ENCODE measurements at regions not wholly inside any gene's neighbourhood (a gene's known extent, or its start where the extent isn't known, plus 50 kb on each side); places are given as distances from the start of the nearest gene placed in this dataset.

DNA sequence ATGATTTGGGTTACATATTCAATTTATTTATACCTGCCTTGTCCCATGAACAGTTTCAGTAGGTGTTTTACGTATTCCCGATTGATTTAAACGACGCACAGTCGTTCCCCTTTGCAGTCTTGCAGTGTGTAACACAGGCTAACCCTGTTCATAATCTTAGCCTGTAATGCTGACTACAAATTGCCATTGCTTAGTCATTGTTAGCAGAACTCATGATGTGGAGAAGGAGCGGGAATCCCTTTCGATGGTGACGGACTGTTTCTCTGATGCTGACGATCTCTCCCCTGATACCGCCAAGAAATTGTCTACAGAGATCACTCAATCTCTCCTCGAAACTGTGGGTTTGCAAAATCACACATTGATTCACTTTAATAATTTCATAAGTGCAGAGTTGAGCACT is 93.2 kb downstream of the MRPL36 start:
- H3K4me2 ChIP-seq (ENCODE audit: low read depth, low read length, poor library complexity, severe bottlenecking): no peak overlapping the region
- H3K9me3 ChIP-seq (ENCODE audit: insufficient read depth, low read length): no peaks in the 10 kb centered on the region
- H4K20me1 ChIP-seq (ENCODE audit: low read depth, low read length): no peaks in the 10 kb centered on the region
- no peak overlapping the region for H3K9ac ChIP-seq (ENCODE audit: low read length)
- no peaks in the 10 kb centered on the region for H3K79me2 ChIP-seq (ENCODE audit: insufficient read depth, low read length)
- H3K27me3 ChIP-seq (ENCODE audit: low read length): no peaks in the 10 kb centered on the region
- TF ChIP-seq CTCF (IDR thresholded peaks at IDR 0.05; ENCODE audit: insufficient read depth, low read length, poor library complexity, severe bottlenecking): no peak
- TF ChIP-seq EZH2phosphoT487 (conservative IDR thresholded peaks at IDR 0.05; ENCODE audit: low read length): no peak
- H3K36me3 ChIP-seq (ENCODE audit: low read length): no peaks in the 10 kb centered on the region
- H3K9me2 ChIP-seq (replicated peaks; ENCODE audit: insufficient read depth, low read length): no peaks in the 10 kb centered on the region
- no peaks in the 10 kb centered on the region for H3F3A ChIP-seq (ENCODE audit: insufficient read depth)
- H3K4me3 ChIP-seq (ENCODE audit: insufficient read depth, low read length, poor library complexity, severe bottlenecking): no peak overlapping the region
- no peak overlapping the region for H3K27ac ChIP-seq (ENCODE audit: low read depth, low read length)
- H2AFZ ChIP-seq (ENCODE audit: low read depth, low read length, severe bottlenecking): no peak overlapping the region

DNA sequence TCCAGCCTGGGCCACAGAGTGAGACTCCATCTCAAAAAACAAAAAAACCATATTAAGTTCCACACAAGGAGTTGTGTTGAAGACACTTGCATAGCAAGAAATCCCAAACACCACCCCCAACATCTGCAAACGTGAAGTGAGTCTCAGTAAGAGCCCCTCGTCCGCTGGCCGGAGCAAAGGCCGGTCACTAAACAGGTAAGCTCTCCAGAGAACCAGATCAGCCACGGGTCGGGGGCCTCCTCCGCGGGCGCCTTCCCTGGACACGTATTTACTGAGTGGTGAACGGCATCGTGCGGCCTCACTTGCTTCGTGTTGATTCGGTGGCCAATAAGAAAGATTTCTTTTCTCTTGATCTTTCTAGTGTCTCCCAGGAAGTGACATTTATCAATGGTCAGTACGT is 93.6 kb downstream of the MRPL36 start:
- TF ChIP-seq EZH2phosphoT487 (conservative IDR thresholded peaks at IDR 0.05; ENCODE audit: low read length) (no peak), CTCF (IDR thresholded peaks at IDR 0.05; ENCODE audit: insufficient read depth, low read length, poor library complexity, severe bottlenecking) (no peak)
- H3F3A ChIP-seq (ENCODE audit: insufficient read depth): no peaks in the 10 kb centered on the region
- H3K9ac ChIP-seq (ENCODE audit: low read length): no peak overlapping the region
- H4K20me1 ChIP-seq (ENCODE audit: low read depth, low read length): no peaks in the 10 kb centered on the region
- no peak overlapping the region for H3K4me2 ChIP-seq (ENCODE audit: low read depth, low read length, poor library complexity, severe bottlenecking)
- no peaks in the 10 kb centered on the region for H3K79me2 ChIP-seq (ENCODE audit: insufficient read depth, low read length)
- no peak overlapping the region for H3K27ac ChIP-seq (ENCODE audit: low read depth, low read length)
- H3K4me3 ChIP-seq (ENCODE audit: insufficient read depth, low read length, poor library complexity, severe bottlenecking): no peak overlapping the region
- no peaks in the 10 kb centered on the region for H3K27me3 ChIP-seq (ENCODE audit: low read length)
- H2AFZ ChIP-seq (ENCODE audit: low read depth, low read length, severe bottlenecking): no peak overlapping the region
- H3K9me2 ChIP-seq (replicated peaks; ENCODE audit: insufficient read depth, low read length): no peaks in the 10 kb centered on the region
- no peaks in the 10 kb centered on the region for H3K36me3 ChIP-seq (ENCODE audit: low read length)
- no peaks in the 10 kb centered on the region for H3K9me3 ChIP-seq (ENCODE audit: insufficient read depth, low read length)

GRCh38 chr5:1704676-1705075 is 95.0 kb downstream of the MRPL36 start:
- no peaks in the 10 kb centered on the region for H3K27me3 ChIP-seq (ENCODE audit: low read length)
- H3K9ac ChIP-seq (ENCODE audit: low read length): no peak overlapping the region
- H3K4me2 ChIP-seq (ENCODE audit: low read depth, low read length, poor library complexity, severe bottlenecking): no peak overlapping the region
- no peaks in the 10 kb centered on the region for H3K9me2 ChIP-seq (replicated peaks; ENCODE audit: insufficient read depth, low read length)
- H3K36me3 ChIP-seq (ENCODE audit: low read length): no peaks in the 10 kb centered on the region
- no peaks in the 10 kb centered on the region for H4K20me1 ChIP-seq (ENCODE audit: low read depth, low read length)
- TF ChIP-seq CTCF (IDR thresholded peaks at IDR 0.05; ENCODE audit: insufficient read depth, low read length, poor library complexity, severe bottlenecking) (no peak), EZH2phosphoT487 (conservative IDR thresholded peaks at IDR 0.05; ENCODE audit: low read length) (no peak)
- H3K27ac ChIP-seq (ENCODE audit: low read depth, low read length): no peak overlapping the region
- no peak overlapping the region for H2AFZ ChIP-seq (ENCODE audit: low read depth, low read length, severe bottlenecking)
- no peaks in the 10 kb centered on the region for H3F3A ChIP-seq (ENCODE audit: insufficient read depth)
- H3K9me3 ChIP-seq (ENCODE audit: insufficient read depth, low read length): no peaks in the 10 kb centered on the region
- H3K4me3 ChIP-seq (ENCODE audit: insufficient read depth, low read length, poor library complexity, severe bottlenecking): no peak overlapping the region
- no peaks in the 10 kb centered on the region for H3K79me2 ChIP-seq (ENCODE audit: insufficient read depth, low read length)

DNA sequence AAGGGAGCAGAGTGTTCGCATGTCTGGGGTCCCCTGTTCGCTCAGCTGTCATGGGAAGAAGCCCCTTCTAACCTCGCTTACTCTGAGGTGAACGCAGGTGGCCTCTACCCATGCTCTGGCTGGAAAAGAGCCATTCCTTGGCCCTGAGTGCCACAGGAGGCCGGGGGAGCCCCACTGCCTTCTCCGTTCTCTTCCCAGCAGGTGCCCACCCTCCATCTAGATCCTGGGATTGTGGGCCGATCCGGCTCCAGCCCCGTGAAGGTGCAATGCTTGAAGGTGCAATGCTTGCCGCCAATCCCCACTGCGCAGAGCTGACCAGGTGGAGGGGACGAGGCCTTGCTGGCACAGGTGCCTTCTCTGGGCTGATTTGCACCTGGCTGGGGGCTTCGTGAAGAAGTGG is 95.4 kb downstream of the MRPL36 start:
- Histone ChIP-seq H3K27me3 (ENCODE audit: low read length) (no peaks in the 10 kb centered on the region), H3K9me3 (ENCODE audit: insufficient read depth, low read length) (no peaks in the 10 kb centered on the region)

More for the DNA sequence above, 95.4 kb downstream of the MRPL36 start:
- H3K9ac ChIP-seq (ENCODE audit: low read length): no peak overlapping the region
- H3K4me2 ChIP-seq (ENCODE audit: low read depth, low read length, poor library complexity, severe bottlenecking): no peak overlapping the region
- H3K9me2 ChIP-seq (replicated peaks; ENCODE audit: insufficient read depth, low read length): no peaks in the 10 kb centered on the region
- H3K36me3 ChIP-seq (ENCODE audit: low read length): no peaks in the 10 kb centered on the region
- TF ChIP-seq EZH2phosphoT487 (conservative IDR thresholded peaks at IDR 0.05; ENCODE audit: low read length): no peak
- TF ChIP-seq CTCF (IDR thresholded peaks at IDR 0.05; ENCODE audit: insufficient read depth, low read length, poor library complexity, severe bottlenecking): no peak
- no peak overlapping the region for H3K4me3 ChIP-seq (ENCODE audit: insufficient read depth, low read length, poor library complexity, severe bottlenecking)
- no peak overlapping the region for H2AFZ ChIP-seq (ENCODE audit: low read depth, low read length, severe bottlenecking)
- H3K79me2 ChIP-seq (ENCODE audit: insufficient read depth, low read length): no peaks in the 10 kb centered on the region
- H4K20me1 ChIP-seq (ENCODE audit: low read depth, low read length): no peaks in the 10 kb centered on the region
- H3K27ac ChIP-seq (ENCODE audit: low read depth, low read length): no peak overlapping the region
- H3F3A ChIP-seq (ENCODE audit: insufficient read depth): no peaks in the 10 kb centered on the region
